Stimulated activated memory B cell treated with anti-CD40 and anti-IgM and Interleukin-4, amounts not matched to agents 10 μg/mL and 1 μg/mL and 100 μg/mL, for 72 hours (primary cell): ENCODE measurements at regions not wholly inside any gene's neighbourhood (a gene's known extent, or its start where the extent isn't known, plus 50 kb on each side); places are given as distances from the start of the nearest gene placed in this dataset.

Source experiments
- ATAC-seq: fragments of 150-1000 bp; cut with Tn5 transposase; 2 replicates; pipeline ENCODE4 v1.10.0; 2021
- H3K27ac Mint-ChIP-seq: one replicate; pipeline ENCODE4 v1.8.0; 2022; ENCODE audit warnings: mild to moderate bottlenecking, mixed read lengths
- H3K27me3 Mint-ChIP-seq: one replicate; pipeline ENCODE4 v1.8.0; 2022; ENCODE audit warnings: mixed read lengths
- H3K36me3 Mint-ChIP-seq: one replicate; pipeline ENCODE4 v1.8.0; 2022; ENCODE audit warnings: mixed read lengths
- H3K4me1 Mint-ChIP-seq: one replicate; pipeline ENCODE4 v1.8.0; 2022; ENCODE audit warnings: mixed read lengths
- H3K4me3 Mint-ChIP-seq: one replicate; pipeline ENCODE4 v1.8.0; 2022; ENCODE audit warnings: mild to moderate bottlenecking, moderate library complexity, mixed read lengths
- H3K9me3 Mint-ChIP-seq: one replicate; pipeline ENCODE4 v1.8.0; 2022; ENCODE audit warnings: mixed read lengths

GRCh38 chr2:104664672-104665071 lies 189.2 kb upstream of the POU3F3 start:
- no peak overlapping the region for H3K4me3 Mint-ChIP-seq
- no peak for ATAC-seq
- H3K27me3 Mint-ChIP-seq, result peaks cover 15% of the 10 kb centered on the region
- no peaks in the 10 kb centered on the region for H3K9me3 Mint-ChIP-seq
- H3K4me1 Mint-ChIP-seq, result no peaks in the 10 kb centered on the region
- H3K36me3 Mint-ChIP-seq, result no peaks in the 10 kb centered on the region
- H3K27ac Mint-ChIP-seq, result no peak overlapping the region

GRCh38 chr2:104668631-104669030 lies 185.3 kb upstream of the POU3F3 start:
- Mint-ChIP-seq H3K4me1 (no peaks in the 10 kb centered on the region), H3K4me3 (no peak overlapping the region), H3K36me3 (no peaks in the 10 kb centered on the region), H3K27ac (no peak overlapping the region), H3K27me3 (peaks cover 8% of the 10 kb centered on the region), H3K9me3 (no peaks in the 10 kb centered on the region)
- ATAC-seq, result no peak

GRCh38 chr2:104673225-104673624 lies 180.7 kb upstream of the POU3F3 start:
- Mint-ChIP-seq H3K4me3 (no peak overlapping the region), H3K27me3 (peaks cover 8% of the 10 kb centered on the region), H3K4me1 (no peaks in the 10 kb centered on the region), H3K36me3 (no peaks in the 10 kb centered on the region), H3K27ac (no peak overlapping the region), H3K9me3 (no peaks in the 10 kb centered on the region)
- no peak for ATAC-seq

- Mint-ChIP-seq H3K36me3 (no peaks in the 10 kb centered on the region), H3K27me3 (no peaks in the 10 kb centered on the region), H3K4me3 (no peak overlapping the region), H3K27ac (no peak overlapping the region), H3K4me1 (no peaks in the 10 kb centered on the region), H3K9me3 (no peaks in the 10 kb centered on the region)
- ATAC-seq, result no peak
Measured at GRCh38 chr2:104678181-104678580, 175.7 kb upstream of the POU3F3 start.

GRCh38 chr2:104685591-104685990 lies 168.3 kb upstream of the POU3F3 start:
- no peak overlapping the region for H3K4me3 Mint-ChIP-seq
- no peaks in the 10 kb centered on the region for H3K4me1 Mint-ChIP-seq
- no peak overlapping the region for H3K27ac Mint-ChIP-seq
- no peak for ATAC-seq
- no peaks in the 10 kb centered on the region for H3K27me3 Mint-ChIP-seq
- no peaks in the 10 kb centered on the region for H3K9me3 Mint-ChIP-seq
- no peaks in the 10 kb centered on the region for H3K36me3 Mint-ChIP-seq

GRCh38 chr2:104687147-104687546 lies 166.8 kb upstream of the POU3F3 start:
- Mint-ChIP-seq H3K27ac (no peak overlapping the region), H3K4me3 (no peak overlapping the region), H3K4me1 (no peaks in the 10 kb centered on the region), H3K9me3 (no peaks in the 10 kb centered on the region), H3K27me3 (no peaks in the 10 kb centered on the region), H3K36me3 (no peaks in the 10 kb centered on the region)
- ATAC-seq, result no peak

GRCh38 chr2:104690255-104690984 lies 163.5 kb upstream of the POU3F3 start:
- ATAC-seq, result no peak
- Mint-ChIP-seq H3K27me3 (no peaks in the 10 kb centered on the region), H3K36me3 (no peaks in the 10 kb centered on the region), H3K9me3 (no peaks in the 10 kb centered on the region), H3K4me1 (no peaks in the 10 kb centered on the region), H3K4me3 (no peak overlapping the region), H3K27ac (no peak overlapping the region)

GRCh38 chr2:104698276-104698675 lies 155.6 kb upstream of the POU3F3 start:
- no peak overlapping the region for H3K4me3 Mint-ChIP-seq
- H3K4me1 Mint-ChIP-seq, result no peaks in the 10 kb centered on the region
- no peaks in the 10 kb centered on the region for H3K27me3 Mint-ChIP-seq
- no peak overlapping the region for H3K27ac Mint-ChIP-seq
- ATAC-seq, result no peak
- no peaks in the 10 kb centered on the region for H3K9me3 Mint-ChIP-seq
- H3K36me3 Mint-ChIP-seq, result no peaks in the 10 kb centered on the region

- no peak overlapping the region for H3K27ac Mint-ChIP-seq
- H3K27me3 Mint-ChIP-seq, result no peaks in the 10 kb centered on the region
- H3K36me3 Mint-ChIP-seq, result no peaks in the 10 kb centered on the region
- no peak overlapping the region for H3K4me3 Mint-ChIP-seq
- H3K4me1 Mint-ChIP-seq, result no peaks in the 10 kb centered on the region
- no peak for ATAC-seq
- H3K9me3 Mint-ChIP-seq, result no peaks in the 10 kb centered on the region
Measured at GRCh38 chr2:104701411-104701911, 152.5 kb upstream of the POU3F3 start.

- Mint-ChIP-seq H3K4me1 (no peaks in the 10 kb centered on the region), H3K4me3 (no peak overlapping the region), H3K27ac (no peak overlapping the region), H3K36me3 (no peaks in the 10 kb centered on the region), H3K27me3 (no peaks in the 10 kb centered on the region), H3K9me3 (no peaks in the 10 kb centered on the region)
- peak; percentile 18 for ATAC-seq
Measured at GRCh38 chr2:104702031-104702850, 151.7 kb upstream of the POU3F3 start.

GRCh38 chr2:104703669-104704068 lies 150.2 kb upstream of the POU3F3 start:
- H3K27ac Mint-ChIP-seq, result no peak overlapping the region

GRCh38 chr2:104704496-104705245 lies 149.2 kb upstream of the POU3F3 start:
- H3K27ac Mint-ChIP-seq, result no peak overlapping the region
- no peaks in the 10 kb centered on the region for H3K36me3 Mint-ChIP-seq
- H3K9me3 Mint-ChIP-seq, result no peaks in the 10 kb centered on the region
- H3K4me1 Mint-ChIP-seq, result no peaks in the 10 kb centered on the region
- H3K4me3 Mint-ChIP-seq, result no peak overlapping the region
- no peak for ATAC-seq
- no peaks in the 10 kb centered on the region for H3K27me3 Mint-ChIP-seq

More at GRCh38 chr2:104703669-104704068, 150.2 kb upstream of the POU3F3 start:
- ATAC-seq, result no peak
- no peaks in the 10 kb centered on the region for H3K36me3 Mint-ChIP-seq
- no peaks in the 10 kb centered on the region for H3K27me3 Mint-ChIP-seq
- H3K4me3 Mint-ChIP-seq, result no peak overlapping the region
- no peaks in the 10 kb centered on the region for H3K9me3 Mint-ChIP-seq
- H3K4me1 Mint-ChIP-seq, result no peaks in the 10 kb centered on the region

- H3K27me3 Mint-ChIP-seq, result no peaks in the 10 kb centered on the region
- ATAC-seq, result no peak
- H3K4me1 Mint-ChIP-seq, result no peaks in the 10 kb centered on the region
- no peak overlapping the region for H3K27ac Mint-ChIP-seq
- no peak overlapping the region for H3K4me3 Mint-ChIP-seq
- no peaks in the 10 kb centered on the region for H3K36me3 Mint-ChIP-seq
- H3K9me3 Mint-ChIP-seq, result no peaks in the 10 kb centered on the region
Measured at GRCh38 chr2:104707056-104707455, 146.9 kb upstream of the POU3F3 start.

- H3K9me3 Mint-ChIP-seq, result no peaks in the 10 kb centered on the region
- H3K4me1 Mint-ChIP-seq, result no peaks in the 10 kb centered on the region
- H3K36me3 Mint-ChIP-seq, result no peaks in the 10 kb centered on the region
- no peak overlapping the region for H3K27ac Mint-ChIP-seq
- no peaks in the 10 kb centered on the region for H3K27me3 Mint-ChIP-seq
- H3K4me3 Mint-ChIP-seq, result no peak overlapping the region
- ATAC-seq, result no peak
Measured at GRCh38 chr2:104708967-104709366, 144.9 kb upstream of the POU3F3 start.

GRCh38 chr2:104716061-104716460 lies 137.9 kb upstream of the POU3F3 start:
- H3K4me1 Mint-ChIP-seq, result no peaks in the 10 kb centered on the region
- no peak for ATAC-seq
- H3K27me3 Mint-ChIP-seq, result no peaks in the 10 kb centered on the region
- no peak overlapping the region for H3K27ac Mint-ChIP-seq
- H3K4me3 Mint-ChIP-seq, result no peak overlapping the region
- H3K36me3 Mint-ChIP-seq, result no peaks in the 10 kb centered on the region
- H3K9me3 Mint-ChIP-seq, result no peaks in the 10 kb centered on the region
